Parathyroid adenoma (tissue), 2 donors: ENCODE measurements at regions not wholly inside any gene's neighbourhood (a gene's known extent, or its start where the extent isn't known, plus 50 kb on each side); places are given as distances from the start of the nearest gene placed in this dataset.
"Not testable (repeated sequence)": the region's sequence is repeated elsewhere in the genome, so short reads cannot be mapped to it uniquely, and the experiment has no call there.

Experiments
- H2AFZ ChIP-seq: fragments of 300-600 bp; sonication (generic); one replicate; pipeline ENCODE4 v1.7.0; 2017; ENCODE audit warnings: antibody characterized with exemption, mild to moderate bottlenecking
- H3K27ac ChIP-seq: fragments of 300-600 bp; sonication (generic); one replicate; pipeline ENCODE4 v1.7.0; 2017
- H3K27me3 ChIP-seq: fragments of 300-600 bp; sonication (generic); one replicate; pipeline ENCODE4 v1.7.0; 2017; ENCODE audit warnings: low read length; ENCODE audit not compliant: control insufficient read depth, insufficient read depth
- H3K36me3 ChIP-seq: fragments of 300-600 bp; sonication (generic); one replicate; pipeline ENCODE4 v1.7.0; 2017; ENCODE audit warnings: low read length; ENCODE audit not compliant: control insufficient read depth, insufficient read depth
- H3K4me1 ChIP-seq: fragments of 300-600 bp; sonication (generic); one replicate; pipeline ENCODE4 v1.7.0; 2017; ENCODE audit warnings: control low read depth
- H3K4me2 ChIP-seq: fragments of 300-600 bp; sonication (generic); one replicate; pipeline ENCODE4 v1.7.0; 2017; ENCODE audit warnings: low read length
- H3K4me3 ChIP-seq: fragments of 300-600 bp; sonication (generic); one replicate; pipeline ENCODE4 v1.7.0; 2017; ENCODE audit warnings: low read depth, low read length
- H3K79me2 ChIP-seq: fragments of 300-600 bp; sonication (generic); one replicate; pipeline ENCODE4 v1.7.0; 2017; ENCODE audit warnings: control low read depth
- H3K9ac ChIP-seq: fragments of 300-600 bp; sonication (generic); one replicate; pipeline ENCODE4 v1.7.0; 2017; ENCODE audit warnings: mild to moderate bottlenecking
- H3K9me3 ChIP-seq: fragments of 300-600 bp; sonication (generic); one replicate; pipeline ENCODE4 v1.7.0; 2017; ENCODE audit warnings: low read length; ENCODE audit not compliant: control insufficient read depth
- CTCF ChIP-seq: fragments of 300-600 bp; sonication (generic); IDR thresholded peaks from one replicate; pipeline ENCODE4 v1.7.0; 2017; ENCODE audit warnings: antibody characterized with exemption, mild to moderate bottlenecking
- donor health status: primary hyperparathyroidism.

- no peak overlapping the region for H3K4me2 ChIP-seq
- no peak overlapping the region for H3K27ac ChIP-seq
- H3K4me3 ChIP-seq, result no peak overlapping the region
- H3K4me1 ChIP-seq, result no peaks in the 10 kb centered on the region
- no peak overlapping the region for H2AFZ ChIP-seq
- no peak for TF ChIP-seq CTCF
- no peaks in the 10 kb centered on the region for H3K36me3 ChIP-seq
- no peaks in the 10 kb centered on the region for H3K79me2 ChIP-seq
- H3K9me3 ChIP-seq, result no peaks in the 10 kb centered on the region
- H3K27me3 ChIP-seq, result no peaks in the 10 kb centered on the region
- H3K9ac ChIP-seq, result no peak overlapping the region
Observed at GRCh38 chr16:6701096-6701495, 631.5 kb upstream of the RBFOX1 start.

GRCh38 chr16:6698548-6698947 lies 634.1 kb upstream of the RBFOX1 start:
- no peaks in the 10 kb centered on the region for H3K79me2 ChIP-seq
- H3K36me3 ChIP-seq, result no peaks in the 10 kb centered on the region
- no peak overlapping the region for H3K4me3 ChIP-seq
- H3K27ac ChIP-seq, result no peak overlapping the region
- H3K27me3 ChIP-seq, result no peaks in the 10 kb centered on the region
- no peak overlapping the region for H3K4me2 ChIP-seq
- H3K9me3 ChIP-seq, result no peaks in the 10 kb centered on the region
- TF ChIP-seq CTCF, result no peak
- H2AFZ ChIP-seq, result no peak overlapping the region
- no peaks in the 10 kb centered on the region for H3K4me1 ChIP-seq
- no peak overlapping the region for H3K9ac ChIP-seq

- H3K27ac ChIP-seq, result no peak overlapping the region
- H3K79me2 ChIP-seq, result no peaks in the 10 kb centered on the region
- H3K9ac ChIP-seq, result no peak overlapping the region
- no peak overlapping the region for H3K4me2 ChIP-seq
- no peak overlapping the region for H2AFZ ChIP-seq
- no peak for TF ChIP-seq CTCF
- no peak overlapping the region for H3K4me3 ChIP-seq
- no peaks in the 10 kb centered on the region for H3K27me3 ChIP-seq
- H3K9me3 ChIP-seq, result no peaks in the 10 kb centered on the region
- no peaks in the 10 kb centered on the region for H3K36me3 ChIP-seq
- H3K4me1 ChIP-seq, result no peaks in the 10 kb centered on the region
Observed at GRCh38 chr16:6695666-6696065, 637.0 kb upstream of the RBFOX1 start.

GRCh38 chr16:6694636-6695035 lies 638.0 kb upstream of the RBFOX1 start:
- Histone ChIP-seq H2AFZ (no peak overlapping the region), H3K79me2 (no peaks in the 10 kb centered on the region), H3K4me1 (no peaks in the 10 kb centered on the region), H3K27ac (no peak overlapping the region), H3K36me3 (no peaks in the 10 kb centered on the region), H3K4me3 (no peak overlapping the region), H3K27me3 (no peaks in the 10 kb centered on the region), H3K9me3 (no peaks in the 10 kb centered on the region), H3K9ac (no peak overlapping the region), H3K4me2 (no peak overlapping the region)
- TF ChIP-seq CTCF, result no peak

GRCh38 chr16:6693418-6693817 lies 639.2 kb upstream of the RBFOX1 start:
- not testable (repeated sequence) for H3K4me3 ChIP-seq, H2AFZ ChIP-seq, H3K9me3 ChIP-seq, H3K27me3 ChIP-seq, H3K4me1 ChIP-seq, H3K9ac ChIP-seq, H3K36me3 ChIP-seq, H3K4me2 ChIP-seq, H3K27ac ChIP-seq, H3K79me2 ChIP-seq
